ENCODE measurements at regions not wholly inside any gene's neighbourhood (a gene's known extent, or its start where the extent isn't known, plus 50 kb on each side); places are given as distances from the start of the nearest gene placed in this dataset.

GRCh38 chr3:20375302-20375701 lies 189.3 kb upstream of the SGO1 start:
- no peak for TF ChIP-seq CTCF (conservative IDR thresholded peaks at IDR 0.05)
- TF ChIP-seq ZFX (IDR thresholded peaks at IDR 0.05) = no peak

Data from C4-2B (cell line).